HG02970 (cell line): ENCODE measurements at regions not wholly inside any gene's neighbourhood (a gene's known extent, or its start where the extent isn't known, plus 50 kb on each side); places are given as distances from the start of the nearest gene placed in this dataset.

ENCODE experiments used
- ATAC-seq: cut with Tn5 transposase; IDR thresholded peaks from one replicate; pipeline ENCODE4 v1.9.1; 2021; ENCODE audit warnings: mild to moderate bottlenecking, moderate library complexity, moderate number of reproducible peaks; ENCODE audit not compliant: unreplicated experiment, low FRiP score

DNA sequence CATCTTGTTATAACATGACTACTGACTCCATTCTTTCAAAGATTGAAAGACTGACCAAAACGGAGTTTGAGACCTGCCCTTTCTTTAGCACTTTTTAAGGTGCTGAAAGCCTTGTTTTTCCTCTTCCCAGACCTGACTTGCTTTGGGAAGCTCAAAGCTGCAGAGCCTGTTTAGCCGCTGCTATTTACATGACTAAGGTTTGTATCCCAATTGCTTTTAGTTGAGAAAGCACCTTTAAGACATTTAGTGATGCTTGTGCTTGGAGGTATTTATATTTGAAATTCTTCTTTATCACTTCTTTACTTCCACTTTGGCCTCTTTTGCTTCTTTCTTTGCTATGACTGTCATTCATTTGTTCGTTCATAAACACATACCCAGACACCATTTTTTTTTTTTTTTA, 182.6 kb upstream of the ELL2 start:
- ATAC-seq, result no peak

DNA sequence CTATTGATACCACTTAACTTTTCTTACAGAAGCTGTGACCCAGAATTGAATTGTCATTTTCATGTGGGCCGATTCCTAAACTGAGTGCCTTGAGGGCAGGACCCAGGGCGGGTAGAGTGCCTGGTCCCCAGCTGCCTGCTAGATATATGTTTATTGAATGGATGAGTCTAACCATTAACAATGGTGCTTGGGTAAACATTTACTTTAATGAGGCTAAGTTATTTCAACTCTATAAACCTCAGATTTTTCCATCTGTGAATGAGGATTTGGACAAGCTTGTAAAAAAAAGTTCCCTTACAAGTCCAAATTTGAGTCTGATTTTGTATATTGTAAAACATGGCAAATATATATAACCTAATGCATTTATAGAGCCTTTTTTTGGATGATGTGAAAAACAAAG, 181.8 kb upstream of the ELL2 start:
- no peak for ATAC-seq

DNA sequence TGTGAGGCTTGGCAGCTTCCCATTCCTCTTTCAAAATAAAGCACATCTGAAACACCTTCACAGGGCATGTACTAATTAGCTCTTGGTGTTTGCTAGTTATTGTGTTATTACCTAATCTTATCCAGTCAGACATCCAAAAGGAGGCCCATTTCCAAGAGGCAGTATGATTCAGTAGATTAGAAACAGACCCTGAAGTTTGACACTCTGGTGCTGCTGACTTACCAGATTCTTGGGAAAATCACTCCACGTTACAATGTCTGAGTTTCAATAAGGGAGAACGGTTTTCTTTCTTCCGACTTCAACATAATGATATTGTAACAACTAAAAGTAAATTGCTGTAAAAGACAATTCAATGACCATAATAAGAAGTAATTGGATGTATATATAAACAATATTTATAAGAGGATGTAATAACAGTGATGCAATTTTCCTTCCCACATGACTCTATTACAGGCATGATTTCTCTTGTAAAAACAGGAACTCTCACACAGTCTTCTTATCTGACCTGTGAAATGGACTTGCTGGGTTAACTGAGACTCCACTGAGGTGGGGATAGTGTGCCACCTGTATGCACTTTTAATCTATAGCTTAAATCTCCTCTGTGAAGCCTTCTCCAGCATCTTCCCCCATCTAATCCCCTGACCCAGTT, 181.3 kb upstream of the ELL2 start:
- no peak for ATAC-seq

DNA sequence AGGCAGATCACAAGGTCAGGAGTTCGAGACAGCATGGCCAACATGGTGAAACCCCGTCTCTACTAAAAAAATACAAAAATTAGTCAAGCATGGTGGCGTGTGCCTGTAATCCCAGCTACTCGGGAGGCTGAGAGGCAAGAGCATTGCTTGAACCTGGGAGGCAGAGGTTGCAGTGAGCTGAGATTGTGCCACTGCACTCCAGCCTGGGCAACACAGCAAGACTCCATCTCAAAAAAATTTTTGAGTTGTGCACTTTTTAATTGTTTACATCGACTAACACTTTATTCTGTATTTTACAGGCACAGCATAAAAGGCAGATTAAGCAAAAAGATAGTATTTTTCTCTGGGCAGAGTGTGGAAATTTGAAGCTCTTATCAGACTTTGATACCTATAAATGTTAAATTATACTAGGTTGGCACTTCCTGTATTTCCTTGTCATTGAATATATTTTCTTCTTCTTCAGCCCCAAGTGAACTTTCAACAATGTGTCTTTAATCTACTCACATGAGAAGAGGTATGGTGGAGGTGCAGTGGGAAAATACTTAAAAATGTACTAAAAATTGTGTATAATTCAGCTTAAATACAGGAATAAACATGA, 180.6 kb upstream of the ELL2 start:
- ATAC-seq, result no peak

DNA sequence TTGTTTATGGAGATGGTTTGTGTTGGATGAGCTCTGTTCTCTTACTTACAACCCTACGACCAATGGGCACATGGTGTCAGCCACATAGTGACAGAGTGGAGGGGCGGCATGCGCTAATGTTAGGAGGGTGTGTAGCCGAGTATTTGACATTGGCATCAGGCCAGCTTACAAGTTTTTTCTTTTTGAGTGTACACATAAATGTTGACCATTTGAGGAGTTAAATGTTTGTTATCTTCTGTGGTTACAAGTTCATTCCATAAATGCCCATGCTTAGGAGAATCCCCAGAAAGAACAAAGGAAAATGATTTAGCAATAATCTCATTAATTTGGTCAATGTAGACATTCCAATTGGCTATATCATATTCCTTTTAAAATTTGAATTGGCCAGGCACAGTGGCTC, 180.1 kb upstream of the ELL2 start:
- no peak for ATAC-seq

DNA sequence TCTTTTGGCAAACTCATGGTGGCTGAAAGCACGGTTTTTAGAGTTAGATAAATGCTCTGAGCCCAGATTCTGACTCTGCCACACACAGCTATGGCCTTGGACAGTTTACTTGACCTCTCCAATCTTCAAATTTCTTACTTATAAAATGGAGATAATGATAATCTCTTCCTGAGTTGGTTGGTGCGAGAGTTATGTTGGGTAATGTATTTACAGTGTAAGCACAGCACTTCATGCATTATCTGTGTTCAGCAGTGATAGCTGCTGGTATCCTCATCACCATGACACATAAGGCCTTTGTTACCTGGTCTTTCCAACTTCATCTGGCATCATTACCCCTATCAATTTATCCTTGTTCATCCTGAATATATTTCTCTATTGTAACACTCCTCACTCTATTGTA, 178.8 kb upstream of the ELL2 start:
- ATAC-seq, result no peak

DNA sequence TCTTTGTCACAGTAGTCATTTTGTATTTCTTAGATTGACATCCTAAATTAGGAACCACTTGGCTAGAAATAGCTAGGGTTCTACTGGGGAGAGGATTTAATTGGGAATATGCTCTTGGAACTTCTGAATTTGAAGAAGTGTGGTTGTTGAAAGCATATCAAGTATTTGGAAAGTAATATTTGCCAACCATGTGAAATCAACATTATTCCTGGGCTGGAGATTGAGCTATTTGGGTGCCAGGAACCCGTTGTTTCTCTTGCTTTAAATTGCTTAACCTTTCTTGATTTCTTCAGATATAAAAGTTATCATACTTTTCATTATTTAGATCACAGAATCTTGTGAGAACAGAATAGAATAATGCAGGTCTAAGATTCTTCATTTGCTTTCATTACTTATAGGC, 178.4 kb upstream of the ELL2 start:
- ATAC-seq, result no peak

DNA sequence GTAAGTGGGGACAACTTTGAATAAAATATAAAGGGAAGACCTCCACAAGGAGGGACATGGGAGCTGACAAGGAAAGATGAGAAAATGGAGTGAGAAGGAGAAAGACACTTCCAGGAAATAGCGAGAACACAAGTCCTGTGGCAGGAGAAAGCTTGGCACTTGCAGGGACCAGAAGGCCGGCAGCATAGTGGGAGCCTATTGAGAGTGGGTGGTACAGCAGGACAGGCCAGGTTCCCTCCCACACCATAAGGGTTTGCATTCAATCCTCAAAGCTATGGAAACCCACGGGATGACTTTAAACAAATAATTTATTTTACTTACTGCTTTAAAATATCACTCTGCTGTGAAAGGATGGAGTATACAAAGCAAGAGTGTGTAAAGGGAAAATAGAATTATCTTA, 173.2 kb upstream of the ELL2 start:
- ATAC-seq, result no peak

DNA sequence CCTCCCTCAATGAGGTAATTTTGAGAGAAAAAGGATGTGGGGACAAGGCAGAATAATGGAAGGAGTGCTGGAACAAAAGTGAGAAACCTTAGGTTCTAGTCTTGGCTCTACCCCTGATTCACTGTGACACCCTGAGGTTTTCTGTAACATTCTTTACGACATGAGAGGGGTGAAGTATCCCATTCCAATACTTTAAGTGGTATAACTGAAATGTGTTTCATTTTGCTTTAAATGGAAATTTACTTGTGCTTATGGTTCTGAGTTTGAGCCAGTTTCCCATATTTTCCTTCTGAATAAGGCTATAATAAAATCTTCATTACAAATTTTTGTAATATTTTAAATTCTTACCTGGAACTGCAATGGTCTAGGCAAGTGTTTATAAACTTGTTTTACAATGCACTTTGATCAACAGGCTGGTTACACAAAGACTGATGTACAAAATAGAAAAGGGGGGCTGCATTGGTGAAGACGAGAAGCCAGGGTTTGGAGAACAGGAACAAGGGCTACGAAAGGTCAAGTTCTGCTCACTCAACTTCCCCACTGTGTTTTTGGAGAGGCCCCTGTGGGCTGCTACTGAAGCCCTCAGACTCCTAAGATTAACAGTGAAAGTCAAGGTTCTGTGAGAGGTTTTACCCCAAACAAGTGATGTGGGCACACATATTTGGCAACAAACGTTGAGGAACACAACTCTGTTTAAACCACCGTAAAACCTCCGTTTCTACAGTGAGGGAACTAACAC, 171.9 kb upstream of the ELL2 start:
- no peak for ATAC-seq

DNA sequence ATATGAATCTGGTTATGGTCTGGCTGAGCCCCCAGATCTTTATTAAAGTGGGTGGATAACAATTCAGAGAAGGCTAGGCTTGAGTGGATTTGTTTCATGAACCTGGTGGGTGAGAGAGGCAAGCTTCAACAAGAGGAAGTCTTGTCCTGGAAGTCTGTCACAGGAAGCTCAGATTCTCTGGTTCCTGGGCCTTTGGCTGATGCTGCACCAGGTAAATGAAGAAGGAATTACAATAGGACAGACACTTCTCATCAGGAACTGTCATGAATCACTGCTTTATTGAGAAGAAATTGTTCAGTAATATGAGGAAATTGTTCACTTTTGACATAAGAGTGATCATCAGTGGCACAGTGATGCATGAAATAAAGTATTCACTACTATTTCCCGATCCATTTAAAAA, 167.6 kb upstream of the ELL2 start:
- no peak for ATAC-seq

DNA sequence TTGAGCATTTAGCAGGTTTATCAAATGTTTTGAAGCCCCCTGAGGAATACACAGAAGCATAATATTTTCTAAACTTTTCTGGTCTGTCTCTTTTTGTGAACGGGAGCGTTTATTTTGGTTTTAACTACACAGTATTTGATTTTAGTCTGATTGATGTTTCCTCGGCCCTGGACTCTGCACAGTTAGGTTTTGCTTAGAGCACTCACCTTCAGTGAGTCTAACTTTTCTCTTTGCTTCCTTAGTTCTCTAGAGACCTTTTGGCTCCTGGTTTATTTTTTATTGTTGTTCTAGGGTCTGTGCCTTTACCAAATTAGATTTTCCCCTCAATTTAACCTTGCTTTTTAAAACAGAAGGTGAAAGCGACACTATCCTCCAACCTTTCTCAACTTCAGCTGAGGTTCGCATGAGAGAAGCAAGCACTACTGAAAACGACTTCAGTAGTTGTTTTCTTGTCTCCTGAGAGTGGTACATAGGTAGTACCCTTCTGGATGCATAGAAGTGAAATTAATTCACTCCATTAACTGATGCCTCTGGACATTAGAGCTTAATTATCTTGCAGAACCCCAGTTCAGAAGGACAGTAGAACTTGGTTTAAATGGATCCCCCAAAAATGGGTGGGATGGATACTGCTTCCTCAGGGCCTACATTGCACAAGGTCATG, 166.7 kb upstream of the ELL2 start:
- ATAC-seq, result no peak

DNA sequence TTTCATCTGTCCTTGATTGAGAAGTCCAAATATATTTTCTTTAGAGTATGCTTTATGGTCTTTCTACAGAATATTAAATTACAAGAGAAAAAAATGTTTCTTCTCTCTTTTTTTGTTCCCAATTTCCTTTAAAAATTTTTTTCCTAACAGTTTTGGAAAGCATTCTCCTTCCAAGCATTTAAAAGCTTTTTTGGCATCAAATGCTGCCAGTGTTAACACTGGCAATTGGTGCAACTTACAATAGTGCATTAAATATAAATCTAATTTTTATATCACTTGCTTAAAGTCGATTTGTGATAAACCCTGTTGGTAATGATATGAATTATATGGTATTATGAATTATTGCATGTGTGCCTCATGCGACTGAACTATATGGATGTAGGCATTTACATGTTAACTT, 165.9 kb upstream of the ELL2 start:
- ATAC-seq, result no peak

DNA sequence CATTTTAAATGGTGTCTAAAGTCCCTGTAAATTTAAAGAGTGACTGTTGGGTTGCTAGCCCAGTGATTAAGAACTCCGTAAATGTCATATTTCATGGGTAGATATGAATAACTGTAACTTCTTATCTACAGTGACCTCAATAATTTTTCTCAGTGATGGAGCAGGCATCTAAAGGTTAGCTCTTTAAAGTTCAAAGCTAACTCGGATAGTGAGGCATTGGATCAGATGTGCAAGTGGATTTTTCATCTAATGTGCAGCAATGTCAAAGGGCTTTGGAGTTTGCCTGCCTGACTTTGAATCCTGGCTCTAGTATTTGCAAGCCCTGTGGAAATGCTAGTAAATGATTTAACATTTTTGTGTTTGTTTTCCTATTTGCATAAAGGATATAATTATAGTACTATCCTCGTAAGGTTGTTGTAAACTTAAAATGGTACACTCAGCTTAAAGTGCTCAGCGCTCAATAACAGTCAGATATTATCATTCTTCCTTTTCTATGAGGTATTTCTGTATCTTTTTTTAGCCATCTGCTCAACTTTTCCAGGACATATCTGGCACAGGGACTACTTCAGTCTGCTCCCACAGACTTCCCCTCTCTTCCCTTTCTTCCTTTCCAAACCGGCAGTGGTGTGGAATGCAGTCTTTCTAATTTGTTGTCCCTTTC, 163.7 kb upstream of the ELL2 start:
- ATAC-seq, result no peak

DNA sequence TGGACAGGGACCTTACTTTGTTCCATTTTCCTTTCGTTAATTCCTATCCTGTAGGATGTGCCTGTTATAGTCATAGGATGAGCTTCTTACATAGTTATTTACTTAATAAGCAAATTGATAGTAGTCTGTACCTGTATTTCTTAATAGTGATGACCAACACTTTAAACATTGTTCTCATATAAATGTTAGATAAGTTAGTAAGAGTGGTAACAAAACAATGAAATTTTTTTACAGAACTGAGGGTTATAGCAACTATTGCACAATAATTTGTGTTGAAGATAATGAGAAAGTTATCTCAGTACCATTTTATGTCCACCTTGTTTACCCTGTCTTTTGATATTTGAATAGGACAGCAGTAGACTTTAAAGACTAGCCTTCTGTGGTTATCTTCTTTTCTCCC, 162.9 kb upstream of the ELL2 start:
- ATAC-seq, result no peak

DNA sequence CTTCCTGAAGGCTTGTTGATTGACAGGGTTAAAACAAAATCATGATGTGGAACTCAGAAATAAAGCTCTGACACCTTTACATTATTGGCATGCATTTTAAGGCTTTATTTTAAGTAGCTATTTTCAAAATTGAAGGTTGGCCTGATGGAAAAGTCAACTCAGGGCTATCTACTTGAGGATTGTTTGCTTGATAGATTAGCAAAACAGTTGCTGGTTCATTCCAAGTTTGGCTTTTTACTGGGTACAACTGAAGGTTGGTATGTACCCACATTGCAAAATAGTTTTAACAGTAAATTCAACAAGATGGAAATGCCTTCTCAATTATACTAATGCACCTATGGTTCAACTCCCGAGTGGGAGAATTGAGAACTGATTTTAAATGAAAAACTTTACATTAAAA, 161.8 kb upstream of the ELL2 start:
- no peak for ATAC-seq

DNA sequence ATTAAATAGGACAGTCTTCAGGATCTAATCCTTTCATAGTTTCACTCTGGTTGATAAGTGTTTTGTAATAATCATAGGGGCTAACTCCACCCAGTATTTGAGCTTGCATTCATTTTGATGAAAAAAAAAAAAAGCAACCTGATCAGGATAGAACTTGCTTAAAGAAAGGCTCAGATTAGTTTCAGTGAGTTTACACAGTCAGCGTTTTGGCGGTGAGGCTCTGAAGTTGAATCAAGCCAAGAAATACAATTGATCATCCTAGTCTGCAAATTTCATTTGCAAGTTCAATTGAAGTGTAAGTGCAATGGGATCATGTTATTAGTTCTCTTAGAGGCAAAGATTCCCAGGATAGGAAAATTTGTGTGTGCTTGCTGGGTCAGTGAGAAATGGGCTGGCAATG, 159.7 kb upstream of the ELL2 start:
- no peak for ATAC-seq

DNA sequence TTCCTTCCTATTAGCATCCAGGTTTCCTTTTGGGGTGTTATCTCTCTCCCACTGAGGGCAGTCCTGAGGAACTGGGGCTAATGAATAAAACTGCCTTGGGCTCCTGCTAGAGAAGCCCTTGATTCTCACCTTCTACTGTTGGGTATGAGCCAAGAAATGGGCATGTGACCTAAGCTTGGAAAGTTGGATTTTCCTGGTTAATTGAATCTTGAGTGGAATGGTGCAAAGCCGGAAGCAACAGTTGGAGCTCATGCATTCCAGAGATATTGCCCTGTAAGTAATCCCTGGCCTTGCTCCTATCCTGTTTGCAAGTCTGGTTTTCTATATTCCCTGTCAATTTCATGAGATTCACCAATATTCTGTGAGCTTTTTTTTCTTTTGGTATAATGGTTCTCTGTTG, 158.5 kb upstream of the ELL2 start:
- ATAC-seq, result no peak

DNA sequence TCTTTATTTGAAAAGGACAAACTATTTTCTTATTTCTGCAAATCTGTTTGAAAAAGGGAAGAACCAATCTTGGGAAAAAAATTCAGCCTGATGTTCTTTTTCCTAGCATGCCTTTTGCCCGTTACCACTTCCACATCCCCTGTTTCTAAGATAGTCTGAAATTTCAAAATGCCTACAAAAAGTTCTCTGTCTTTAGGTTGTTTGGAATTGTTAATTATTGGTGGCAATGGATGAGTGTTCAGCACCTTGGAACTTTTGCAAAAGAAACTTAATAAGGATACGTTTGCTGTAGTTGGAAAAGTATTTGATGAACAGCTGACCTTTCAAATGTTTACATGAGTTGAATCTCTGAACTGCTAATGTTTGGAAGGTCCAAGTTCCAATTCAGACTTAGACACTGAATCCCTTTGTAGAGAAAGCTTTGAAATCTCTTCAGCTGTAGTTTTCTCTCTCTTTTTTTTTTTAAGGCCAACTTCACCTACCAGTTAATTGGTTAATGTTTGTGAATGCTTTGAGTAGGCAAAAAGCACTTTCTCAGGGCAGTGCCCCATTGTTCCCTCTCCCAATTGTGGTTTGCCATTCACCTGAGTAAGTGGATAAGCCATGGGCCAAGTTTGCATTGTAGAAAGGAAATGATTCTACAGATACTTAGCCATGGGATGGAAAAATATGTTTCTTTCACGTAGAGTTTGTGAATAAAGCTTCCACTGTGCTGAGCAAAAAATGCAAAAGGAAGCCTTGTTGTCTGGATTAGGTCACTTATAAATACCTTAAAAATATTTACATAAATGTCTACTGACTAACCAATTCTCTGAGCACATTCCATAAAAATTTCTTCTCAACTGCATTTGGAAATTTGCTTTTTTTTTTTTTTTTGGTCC, 156.4 kb upstream of the ELL2 start:
- ATAC-seq, result no peak

DNA sequence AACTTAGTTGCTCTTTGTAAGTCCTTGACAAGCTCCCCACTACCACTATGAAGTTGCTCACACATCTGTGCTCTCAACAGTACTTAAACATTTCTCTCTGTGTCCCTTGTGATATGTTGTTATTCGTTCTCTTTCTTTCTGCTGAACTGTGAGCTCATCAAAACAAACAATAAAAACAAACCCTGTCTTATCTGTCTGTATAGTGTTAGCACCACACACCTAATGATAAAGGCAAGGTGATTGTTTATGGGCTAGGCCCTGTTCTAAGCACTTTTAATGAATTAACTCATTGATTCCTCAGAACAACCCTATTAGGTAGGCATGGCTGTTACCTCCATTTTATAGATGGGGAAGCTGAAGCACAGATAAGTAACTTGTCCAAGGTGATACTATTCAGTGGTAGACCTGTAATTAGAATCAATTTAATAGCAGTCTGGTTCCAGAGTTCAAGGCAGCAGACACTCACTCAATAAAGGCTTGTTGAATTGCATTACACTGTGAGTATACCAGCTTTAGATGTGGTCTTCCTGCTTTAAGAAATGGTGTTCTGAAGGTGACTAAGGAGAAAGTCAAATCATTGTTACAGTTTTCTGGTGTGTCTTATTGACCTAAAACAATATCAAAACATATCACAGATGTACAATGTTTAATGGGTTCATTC, 153.6 kb upstream of the ELL2 start:
- no peak for ATAC-seq

DNA sequence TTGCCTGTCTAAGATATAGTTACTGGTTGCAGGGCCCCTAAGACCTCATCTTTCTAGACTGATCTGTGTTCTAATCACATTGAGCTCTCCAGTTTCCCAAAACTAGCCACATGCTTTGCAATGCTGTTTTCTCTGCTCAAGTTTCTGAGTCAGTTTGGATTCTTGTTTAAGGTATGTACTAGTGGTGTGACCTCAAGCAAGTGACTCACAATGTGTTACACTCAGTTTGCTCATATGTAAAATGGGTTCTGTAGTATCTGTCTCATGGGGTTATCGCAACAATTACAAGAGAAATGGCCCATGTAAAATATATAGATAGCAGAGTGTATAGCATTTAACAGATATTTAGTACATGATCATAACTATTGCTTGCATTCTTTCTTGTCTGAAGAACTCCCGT, 153.1 kb upstream of the ELL2 start:
- ATAC-seq, result no peak
